ENCODE measurements at regions not wholly inside any gene's neighbourhood (a gene's known extent, or its start where the extent isn't known, plus 50 kb on each side); places are given as distances from the start of the nearest gene placed in this dataset.
"Not testable (repeated sequence)": the region's sequence is repeated elsewhere in the genome, so short reads cannot be mapped to it uniquely, and the experiment has no call there.

DNA sequence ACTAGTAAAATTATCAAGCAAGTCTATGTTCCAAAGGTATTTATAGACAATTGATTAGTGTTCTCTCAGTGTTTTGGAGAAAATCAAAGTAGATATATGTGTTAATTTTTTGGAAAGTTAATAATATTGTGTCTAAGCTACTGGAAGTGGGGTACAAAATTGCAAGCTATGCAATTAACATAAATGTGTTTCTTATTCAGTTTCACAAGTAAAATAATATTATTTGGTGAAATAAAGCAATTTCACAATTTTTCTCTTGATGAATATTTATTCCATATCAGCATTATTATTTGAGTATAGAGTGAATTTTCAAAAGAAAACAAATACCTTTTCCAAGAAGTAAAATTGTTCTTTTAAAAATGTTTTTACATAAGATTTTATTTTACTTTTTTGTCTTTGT is 1047.7 kb downstream of the TBL1XR1 start:
- no peak for DNase-seq

DNA sequence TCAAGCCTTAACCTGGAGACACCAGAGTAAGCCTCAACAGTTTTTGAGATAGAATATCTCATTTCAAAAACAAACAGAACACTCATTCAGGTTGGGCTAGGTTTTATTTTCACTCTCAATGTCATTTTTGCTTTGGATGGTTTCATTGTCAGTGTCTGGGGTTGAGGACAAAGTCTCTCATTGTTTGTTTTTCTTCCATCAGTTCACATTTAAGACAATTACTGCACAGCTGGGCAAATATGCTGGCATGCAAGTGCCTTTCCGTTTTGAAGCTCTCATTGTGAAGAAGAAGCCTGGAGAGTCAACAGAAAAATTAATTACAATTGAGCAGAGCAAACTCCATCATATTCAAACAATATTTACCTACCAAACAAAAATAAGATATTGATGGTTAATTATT is 1050.0 kb downstream of the TBL1XR1 start:
- DNase-seq: no peak

DNA sequence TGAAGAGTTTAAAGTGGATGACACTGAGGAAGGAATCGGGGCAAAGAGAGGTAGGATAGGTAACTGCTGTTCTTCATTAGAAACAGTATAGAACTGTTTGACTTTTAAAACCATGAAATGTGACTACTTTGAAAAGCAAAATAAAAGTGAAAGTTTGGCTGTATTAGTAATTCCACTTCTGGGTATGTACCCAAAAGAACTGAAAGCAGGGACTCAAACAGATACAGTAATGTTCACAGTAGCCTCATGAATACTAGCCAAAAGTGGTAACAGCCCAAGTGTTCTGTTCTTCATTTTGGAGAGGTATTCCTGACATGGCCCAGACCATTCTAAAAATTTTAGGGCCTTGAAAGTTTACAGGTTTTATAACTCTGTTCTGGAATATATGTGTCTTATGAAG is 1055.4 kb downstream of the TBL1XR1 start:
- DNase-seq: no peak

DNA sequence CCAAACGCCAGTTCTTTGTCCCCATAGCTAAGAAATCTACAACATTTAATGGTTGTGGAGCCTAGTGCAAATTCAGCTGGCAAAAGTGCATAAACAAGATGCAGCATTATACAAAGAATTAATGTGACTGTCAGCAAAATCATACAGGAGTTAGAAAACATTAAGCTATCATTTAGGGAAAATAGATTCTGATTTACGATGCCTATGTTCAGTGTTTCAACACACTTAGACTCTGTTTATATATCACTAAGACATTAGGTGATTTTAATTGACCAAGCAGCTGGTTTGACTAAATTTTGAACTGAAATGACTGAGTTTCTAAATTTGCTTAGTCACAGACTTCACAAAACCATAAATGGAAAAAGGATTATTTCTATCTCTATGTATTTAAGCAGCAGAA is 1076.8 kb downstream of the TBL1XR1 start:
- DNase-seq: no peak

DNA sequence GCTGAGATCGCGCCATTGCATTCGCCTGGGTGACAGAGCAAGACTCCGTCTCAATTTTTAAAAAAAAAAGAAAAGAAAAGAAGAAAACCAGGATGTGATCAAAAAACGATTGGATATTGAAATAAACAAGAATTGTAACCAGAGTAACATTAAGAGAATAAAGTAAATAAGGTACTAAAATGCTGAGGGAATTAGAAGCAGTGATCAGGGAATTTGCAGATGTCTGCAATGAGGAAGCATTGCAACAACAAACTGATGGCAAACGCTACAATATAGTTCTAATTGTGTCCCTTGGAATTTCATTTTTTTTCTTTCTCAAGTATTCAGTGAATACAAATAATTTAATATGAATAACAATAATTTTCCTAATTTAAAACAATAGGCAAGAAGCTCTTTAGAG is 1077.5 kb downstream of the TBL1XR1 start:
- DNase-seq: no peak

DNA sequence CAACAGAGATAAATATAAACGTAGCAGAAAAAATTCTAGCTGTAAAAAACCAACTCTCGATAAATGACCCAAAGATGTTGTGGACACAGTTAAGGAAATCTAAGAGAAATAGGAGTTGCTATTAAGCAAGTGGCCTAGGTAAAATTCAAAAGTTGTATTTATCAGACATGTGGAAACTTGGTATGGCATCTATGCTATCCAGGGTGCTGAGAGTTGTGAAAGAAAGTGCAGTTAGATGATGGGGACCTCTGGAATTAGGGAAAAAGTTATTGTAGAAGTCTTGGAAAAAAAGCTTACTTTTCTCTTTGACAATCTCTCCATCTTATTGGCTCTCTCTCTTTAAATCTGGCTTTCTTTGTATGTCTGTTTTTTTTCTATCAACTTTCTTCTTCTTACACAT is 1090.9 kb downstream of the TBL1XR1 start:
- DNase-seq: no peak

DNA sequence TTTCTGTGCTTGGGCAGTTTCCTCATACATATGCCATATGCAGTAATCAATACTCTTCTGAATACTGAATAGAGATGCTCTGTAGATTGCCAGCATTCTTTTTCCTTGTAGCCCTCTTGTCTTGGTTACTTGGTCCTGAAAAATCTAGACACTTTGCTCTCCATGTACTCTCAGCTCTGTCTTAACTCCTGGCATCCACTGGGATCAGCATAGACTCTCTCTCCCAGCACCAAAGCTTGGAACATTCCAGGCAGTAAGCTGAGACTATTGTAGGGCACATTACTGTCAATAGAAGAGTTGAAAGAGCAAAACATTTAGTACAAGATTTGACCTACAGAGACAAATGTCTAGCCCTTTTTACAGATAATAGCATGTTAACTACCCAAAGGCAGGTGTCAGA is 1100.3 kb downstream of the TBL1XR1 start:
- no peak for DNase-seq

DNA sequence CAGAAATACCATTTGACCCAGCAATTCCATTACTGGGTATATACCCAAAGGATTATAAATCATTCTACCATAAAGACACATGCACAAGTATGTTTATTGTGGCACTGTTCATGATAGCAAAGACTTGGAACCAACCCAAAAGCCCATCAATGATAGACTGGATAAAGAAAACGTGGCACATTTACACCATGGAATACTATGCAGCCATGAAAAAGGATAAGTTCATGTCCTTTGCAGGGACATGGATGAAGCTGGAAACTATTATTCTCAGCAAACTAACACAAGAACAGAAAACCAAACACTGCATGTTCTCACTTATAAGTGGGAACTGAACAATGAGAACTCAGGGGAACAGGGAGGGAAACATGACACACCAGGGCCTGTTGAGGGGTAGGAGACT is 1103.4 kb downstream of the TBL1XR1 start:
- not testable (repeated sequence) for DNase-seq

DNA sequence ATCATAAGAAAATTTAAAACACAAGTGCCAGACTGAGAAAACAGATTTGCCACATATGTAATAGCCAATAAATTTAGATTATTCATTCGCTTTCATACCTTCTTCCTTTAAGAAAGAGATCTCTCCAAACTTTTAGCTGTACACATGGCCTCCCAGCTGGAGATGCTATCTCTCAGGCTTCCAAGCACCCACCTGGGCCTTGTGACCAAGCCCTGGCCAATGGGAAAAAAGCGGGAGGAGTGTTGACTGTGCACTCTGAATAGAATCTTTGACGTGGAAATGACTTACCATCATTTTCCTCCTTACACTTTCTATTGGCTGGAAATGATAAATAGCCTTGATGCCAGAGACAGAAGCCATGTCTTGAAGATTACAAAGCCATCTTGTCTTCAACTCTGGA is 1106.6 kb downstream of the TBL1XR1 start:
- DNase-seq: no peak

DNA sequence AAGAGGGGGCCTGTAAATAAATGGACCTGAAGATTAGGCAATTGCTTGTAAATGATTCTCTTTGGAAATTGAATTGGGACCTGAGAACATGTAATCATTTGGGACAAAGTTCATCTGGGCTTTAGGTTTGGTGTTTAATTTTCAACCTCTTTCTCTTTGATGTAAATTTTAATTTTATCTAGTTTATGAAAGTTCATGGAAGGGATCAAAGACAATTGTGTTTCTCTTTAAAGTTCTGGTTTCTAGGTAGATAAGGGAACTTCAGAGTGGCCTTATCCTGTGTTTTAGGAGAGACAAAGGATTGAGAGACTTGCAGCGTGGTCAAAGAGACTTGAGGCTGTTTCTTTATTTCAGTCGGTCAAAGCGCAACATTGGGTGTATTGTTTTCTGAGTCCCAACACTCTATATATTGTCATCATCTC is 1108.3 kb downstream of the TBL1XR1 start:
- DNase-seq: no peak

DNA sequence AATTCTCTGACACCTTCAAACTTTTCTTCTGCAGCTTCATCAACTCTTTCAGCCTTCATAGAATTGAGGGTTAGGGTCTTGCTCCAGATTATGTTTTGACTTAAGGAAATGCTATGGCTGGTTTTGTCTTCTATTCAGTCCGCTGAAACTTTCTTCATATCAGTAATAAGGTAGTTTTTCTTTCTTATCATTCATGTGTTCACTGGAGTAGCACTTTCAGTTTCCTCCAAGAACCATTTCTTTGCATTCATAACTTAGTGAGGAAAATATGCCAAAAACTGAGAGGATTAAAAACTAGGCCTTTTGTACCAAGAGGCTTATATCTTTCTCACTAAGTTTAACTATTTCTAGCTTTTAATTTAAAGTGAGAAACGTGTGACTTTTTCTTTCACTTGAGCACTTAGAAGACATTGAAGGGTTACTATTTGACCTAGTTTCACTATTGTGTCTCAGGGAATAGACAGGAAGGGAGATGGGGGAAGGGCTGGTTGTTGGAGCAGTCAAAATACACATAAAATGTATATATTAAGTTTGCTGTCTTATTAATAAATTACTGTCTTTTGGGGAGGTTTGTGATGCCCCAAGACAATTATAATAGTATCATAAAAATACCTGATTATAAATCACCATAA is 1110.1 kb downstream of the TBL1XR1 start:
- no peak for DNase-seq

DNA sequence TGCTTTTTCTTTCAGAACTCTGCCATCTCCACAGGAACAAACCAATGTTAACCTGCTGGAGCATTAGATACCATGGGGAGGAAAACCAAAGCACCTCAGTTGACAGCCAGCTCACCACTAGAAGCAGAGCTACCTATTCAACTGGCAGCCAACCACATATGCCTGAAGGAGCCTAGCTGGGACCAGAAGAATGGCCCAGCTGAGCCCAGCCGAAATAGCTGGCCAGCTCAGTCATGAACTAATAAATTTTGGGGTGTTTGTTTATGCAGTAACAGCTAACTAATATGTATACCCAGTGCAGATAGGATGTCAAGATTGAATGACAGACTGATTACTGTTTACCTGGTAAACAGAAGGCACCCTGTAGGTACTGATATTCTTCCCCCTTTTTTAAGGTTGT is 1117.5 kb downstream of the TBL1XR1 start:
- DNase-seq: no peak

DNA sequence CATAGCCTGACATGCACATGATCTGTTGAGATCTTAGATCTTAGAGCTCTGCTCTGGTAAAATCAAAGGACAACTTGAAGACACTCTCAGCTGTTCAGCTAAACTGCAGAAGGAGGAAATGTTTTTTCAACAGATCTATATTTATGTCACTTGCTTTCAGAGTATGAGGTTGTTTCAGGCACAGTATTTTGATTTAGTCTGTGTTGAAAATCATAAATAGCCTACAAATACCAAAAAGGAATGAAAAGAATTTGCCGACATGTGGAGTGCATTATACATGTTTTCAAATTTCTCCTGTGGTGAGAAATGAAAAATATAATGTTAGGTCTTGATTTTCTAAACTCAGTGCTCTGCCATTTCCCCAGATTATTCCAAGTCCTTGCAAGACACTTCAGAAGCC is 1118.4 kb downstream of the TBL1XR1 start:
- no peak for DNase-seq

DNA sequence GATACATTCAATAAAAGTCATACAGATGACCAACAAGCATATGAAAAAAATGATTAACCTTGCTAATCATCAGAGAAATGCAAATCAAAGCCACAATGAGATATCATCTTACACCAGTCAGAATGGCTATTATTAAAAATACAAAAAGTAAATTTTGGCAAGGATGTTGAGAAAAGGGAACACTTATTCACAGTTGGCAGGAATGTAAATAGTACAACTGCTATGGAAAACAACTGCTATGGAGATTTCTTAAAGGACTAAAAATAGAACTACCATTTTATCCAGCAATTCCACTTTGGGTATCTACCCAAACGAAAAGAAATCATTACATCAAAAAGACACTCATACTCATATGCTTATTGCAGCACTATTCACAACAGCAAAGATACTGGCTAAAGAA is 1121.8 kb downstream of the TBL1XR1 start:
- no peak for DNase-seq

DNA sequence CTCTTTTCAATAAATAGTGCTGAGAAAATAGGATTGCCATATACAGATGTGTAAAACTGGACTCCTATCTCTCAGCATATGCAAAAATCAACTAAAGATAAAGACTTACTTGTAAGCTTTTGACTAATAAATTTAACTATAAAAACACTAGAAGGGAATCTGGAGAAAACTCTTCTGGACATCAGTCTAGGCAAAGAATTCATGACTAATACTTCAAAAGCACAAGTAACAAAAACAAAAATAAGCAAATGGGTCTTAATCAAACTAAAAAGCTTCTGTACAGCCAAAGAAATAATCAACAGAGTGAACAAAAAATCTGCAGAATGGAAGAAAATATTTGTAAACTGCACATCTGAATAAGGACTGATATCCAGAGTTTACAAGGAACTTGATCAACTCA is 1122.2 kb downstream of the TBL1XR1 start:
- no peak for DNase-seq

DNA sequence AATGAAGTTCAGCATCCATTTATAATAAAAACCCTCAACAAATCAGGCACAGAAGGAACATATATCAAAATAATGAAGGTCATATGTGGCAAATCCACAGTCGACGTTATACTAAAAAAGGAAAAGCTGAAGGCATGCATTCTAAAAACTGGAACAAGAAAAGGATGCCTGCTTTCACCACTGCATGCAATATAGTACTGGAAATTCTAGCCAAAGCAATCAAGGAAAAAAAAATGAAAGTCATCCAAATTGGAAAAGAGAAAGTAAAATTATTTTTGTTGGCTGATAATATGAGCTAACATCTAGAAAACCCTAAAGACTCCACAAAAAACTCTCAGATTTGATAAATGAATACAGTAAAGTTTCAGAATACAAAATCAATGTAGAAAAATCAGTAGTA is 1123.2 kb downstream of the TBL1XR1 start:
- DNase-seq: no peak

DNA sequence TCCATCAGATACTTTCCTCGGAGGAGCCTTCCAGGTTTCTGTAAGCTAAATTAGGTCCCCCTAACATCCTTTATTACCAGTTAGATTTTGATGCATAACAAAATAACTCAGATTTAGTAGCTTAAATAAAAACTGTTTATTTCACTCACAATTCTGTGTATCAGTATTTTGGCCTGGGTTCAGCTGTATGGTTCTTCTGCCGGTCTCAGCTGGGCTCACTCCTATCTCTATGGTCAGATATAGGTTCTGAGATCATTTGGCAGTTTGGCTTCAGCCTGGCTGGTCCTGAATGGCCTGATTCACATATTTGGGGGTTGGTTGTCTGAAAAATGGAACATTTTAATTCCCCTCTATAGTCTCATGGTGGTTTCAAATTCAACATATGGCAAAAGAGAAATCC is 1125.3 kb downstream of the TBL1XR1 start:
- no peak for DNase-seq

DNA sequence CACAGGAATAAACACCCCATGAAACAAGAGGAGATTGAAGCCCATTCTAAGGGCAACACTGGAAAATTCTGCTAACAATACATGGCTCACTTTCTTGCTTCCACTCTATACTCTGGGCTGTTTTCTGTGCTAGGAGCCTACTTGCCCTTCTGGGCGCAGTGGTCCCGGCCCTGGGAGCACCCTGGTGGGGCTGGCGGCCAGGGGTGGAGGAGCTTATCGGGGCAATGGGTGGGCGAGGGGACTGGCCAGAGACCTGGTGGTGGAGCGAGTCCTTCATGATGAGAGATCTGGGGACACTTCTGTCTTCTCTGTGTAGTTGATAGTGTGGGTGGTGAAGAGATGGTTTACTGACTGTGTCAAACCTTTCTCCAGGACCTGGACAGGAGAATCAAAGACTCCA is 1128.5 kb downstream of the TBL1XR1 start:
- no peak for DNase-seq

DNA sequence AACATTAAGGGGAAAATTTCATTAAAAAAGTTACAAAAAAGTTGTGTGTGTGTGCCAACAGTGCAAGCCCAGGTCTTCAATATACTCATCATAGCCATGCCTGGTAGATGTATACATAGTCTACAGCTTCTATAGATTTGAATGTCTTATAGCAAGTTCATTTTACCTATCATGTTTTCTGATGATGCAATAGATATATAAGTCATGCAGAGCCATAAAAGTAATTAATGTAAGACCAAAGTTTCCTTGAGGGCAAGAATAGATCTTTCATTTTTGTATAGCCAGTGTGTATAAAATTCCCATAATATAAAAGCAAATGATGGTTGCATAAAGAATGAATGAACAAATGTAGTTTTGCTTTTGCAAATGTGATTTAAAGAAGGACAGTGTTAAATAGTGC is 1138.4 kb downstream of the TBL1XR1 start:
- no peak for DNase-seq

DNA sequence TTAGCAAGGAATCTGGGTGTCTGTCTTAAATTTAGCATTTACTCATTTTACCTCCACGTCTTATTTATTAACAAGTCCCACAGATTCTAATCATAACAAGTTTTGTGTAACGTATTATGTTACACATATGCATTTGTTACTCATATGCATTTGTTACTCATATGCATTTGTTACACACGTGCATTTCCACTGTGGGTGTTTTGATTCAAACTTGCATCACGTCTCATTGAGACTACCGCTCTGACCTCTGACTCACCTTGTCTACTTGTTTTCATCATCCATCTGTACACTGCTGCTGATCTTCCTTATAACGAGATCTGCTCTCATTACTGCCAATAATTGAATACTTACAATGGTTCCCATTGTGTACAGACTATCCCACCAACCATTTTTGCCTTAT is 1141.4 kb downstream of the TBL1XR1 start:
- no peak for DNase-seq

DNA sequence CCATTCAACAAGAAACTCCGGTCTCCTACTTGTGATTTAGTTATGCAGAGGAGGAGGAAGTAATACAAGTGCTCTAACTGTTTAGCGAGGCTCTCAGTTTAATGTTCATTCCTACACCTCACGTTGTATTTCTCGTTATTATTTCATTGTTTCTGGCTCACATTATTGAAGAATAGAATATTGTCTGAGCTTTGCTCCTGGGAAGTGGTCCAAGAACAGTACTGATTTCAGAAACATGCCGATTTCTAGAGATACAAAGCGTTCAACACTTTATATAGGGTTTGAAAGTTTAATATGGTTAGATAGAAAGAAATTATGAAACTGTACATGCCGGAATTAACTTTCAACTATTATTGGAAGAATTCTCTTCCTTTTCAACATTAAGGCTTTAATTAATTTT is 1145.5 kb downstream of the TBL1XR1 start:
- no peak for DNase-seq

DNA sequence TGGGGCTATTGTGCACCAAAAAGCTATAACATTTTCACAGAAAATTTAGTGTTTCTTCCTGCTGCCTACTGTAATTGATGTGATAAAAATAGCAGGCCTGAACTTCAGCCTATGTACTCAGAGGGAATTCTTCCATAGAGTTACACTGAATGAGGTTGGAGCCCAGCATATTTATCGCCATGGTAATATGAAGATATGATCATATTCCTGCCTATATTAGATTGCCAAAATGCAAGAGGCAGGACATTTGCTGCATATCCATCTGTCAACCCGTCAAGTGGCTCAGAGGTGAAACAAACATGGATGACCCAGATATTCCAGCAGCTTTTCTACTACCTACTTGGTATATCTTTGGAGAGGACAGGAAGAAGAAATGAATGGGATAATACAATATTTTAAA is 1150.6 kb downstream of the TBL1XR1 start:
- no peak for DNase-seq

DNA sequence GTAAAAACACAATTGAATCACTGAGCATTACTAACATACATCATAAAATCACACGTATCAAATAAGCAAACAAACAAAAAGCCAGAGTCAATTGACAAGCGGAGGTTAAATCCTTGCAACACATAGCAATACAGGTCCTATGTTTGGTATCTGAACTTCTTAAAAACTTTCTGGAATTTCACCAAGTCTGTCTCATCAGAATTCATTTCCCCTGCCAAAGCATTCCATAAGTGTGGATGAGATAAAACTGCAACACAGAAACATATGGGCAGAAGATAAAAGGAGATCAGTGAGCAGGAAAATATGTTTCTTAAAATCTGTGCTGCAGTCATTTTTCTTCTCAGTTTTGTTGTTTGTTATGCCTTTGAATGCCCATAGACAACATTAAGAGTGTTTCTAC is 1155.5 kb downstream of the TBL1XR1 start:
- no peak for DNase-seq

DNA sequence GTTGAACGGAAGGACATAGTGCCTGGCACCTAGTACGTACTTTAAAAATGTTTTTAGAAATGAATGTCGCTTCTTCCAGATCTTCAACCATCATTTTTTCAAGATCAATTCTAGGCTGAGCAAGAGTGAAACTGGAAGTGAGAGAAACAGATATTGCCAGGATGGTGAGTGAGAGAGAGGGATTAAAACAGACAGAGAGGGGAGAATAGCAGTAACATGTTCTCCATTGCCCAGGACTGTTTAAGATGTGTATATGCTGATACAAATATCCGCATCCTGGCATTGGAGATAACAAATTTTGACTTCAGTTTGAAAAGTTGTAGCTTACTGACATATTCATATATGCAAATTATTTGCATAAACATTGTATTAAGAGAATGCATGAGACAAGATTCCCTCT is 1156.1 kb downstream of the TBL1XR1 start:
- DNase-seq: no peak

DNA sequence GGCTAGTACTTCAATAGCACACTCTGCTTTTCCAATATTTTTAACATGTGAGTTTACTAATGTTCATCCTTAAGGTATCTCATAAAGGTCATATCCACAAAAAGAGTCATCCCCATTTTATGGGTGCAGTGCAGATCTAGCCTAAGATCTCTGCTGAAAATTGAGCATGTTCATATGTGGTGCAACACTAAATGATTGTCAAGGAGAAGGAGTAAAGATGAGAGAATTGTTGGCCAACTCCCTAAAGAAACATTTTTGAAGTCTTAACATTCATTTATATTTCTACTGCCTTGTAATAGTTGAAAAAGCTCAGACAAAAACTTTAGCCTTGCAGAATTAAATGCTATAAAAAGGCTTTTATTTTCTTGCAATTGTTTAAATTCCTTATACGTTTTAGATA is 1159.6 kb downstream of the TBL1XR1 start:
- no peak for DNase-seq

DNA sequence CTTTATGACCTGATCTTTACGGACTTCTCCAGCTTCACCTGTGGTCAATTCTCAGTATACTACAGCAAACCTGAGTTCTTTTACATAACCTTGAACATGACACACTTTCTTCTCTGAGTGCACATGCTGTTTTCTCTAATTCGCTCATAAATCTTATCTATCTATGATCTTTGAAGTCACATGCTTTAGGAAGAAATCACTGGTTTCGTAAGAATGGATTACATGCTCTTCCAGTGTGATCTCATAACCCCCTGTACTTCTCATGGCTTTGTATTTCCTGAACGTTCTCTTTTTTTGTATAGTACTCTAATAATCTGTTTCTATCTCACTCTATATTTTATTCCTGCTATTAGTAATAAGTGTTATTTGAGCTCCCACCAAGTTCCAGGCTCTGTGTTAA is 1165.2 kb downstream of the TBL1XR1 start:
- DNase-seq: no peak

All from CD4-positive, alpha-beta T cell treated with Interleukin-12 subunit alpha and Interleukin-12 subunit beta, for 1 hour (primary cell).